ENCODE measurements at regions not wholly inside any gene's neighbourhood (a gene's known extent, or its start where the extent isn't known, plus 50 kb on each side); places are given as distances from the start of the nearest gene placed in this dataset.

DNA sequence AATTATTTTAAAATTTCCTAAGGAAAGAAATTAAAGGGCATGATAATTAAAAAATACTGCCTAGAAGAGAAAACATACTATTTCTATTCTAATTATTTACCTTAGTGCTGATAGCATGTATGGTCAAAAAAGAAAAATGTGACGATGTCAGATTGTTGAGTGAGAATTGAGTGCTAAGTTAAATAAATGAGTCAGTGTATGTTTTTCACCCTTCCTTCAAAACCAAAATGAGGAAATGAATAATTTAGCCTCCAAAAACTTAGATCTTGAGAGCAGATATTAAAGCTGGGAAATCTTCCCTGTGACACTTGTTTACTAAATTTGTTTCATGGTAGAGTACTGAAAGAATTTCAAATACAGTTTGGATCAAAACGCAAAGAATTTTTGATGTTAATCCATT, 58.6 kb upstream of the NYAP2 start:
- TF ChIP-seq, protein P1, sequence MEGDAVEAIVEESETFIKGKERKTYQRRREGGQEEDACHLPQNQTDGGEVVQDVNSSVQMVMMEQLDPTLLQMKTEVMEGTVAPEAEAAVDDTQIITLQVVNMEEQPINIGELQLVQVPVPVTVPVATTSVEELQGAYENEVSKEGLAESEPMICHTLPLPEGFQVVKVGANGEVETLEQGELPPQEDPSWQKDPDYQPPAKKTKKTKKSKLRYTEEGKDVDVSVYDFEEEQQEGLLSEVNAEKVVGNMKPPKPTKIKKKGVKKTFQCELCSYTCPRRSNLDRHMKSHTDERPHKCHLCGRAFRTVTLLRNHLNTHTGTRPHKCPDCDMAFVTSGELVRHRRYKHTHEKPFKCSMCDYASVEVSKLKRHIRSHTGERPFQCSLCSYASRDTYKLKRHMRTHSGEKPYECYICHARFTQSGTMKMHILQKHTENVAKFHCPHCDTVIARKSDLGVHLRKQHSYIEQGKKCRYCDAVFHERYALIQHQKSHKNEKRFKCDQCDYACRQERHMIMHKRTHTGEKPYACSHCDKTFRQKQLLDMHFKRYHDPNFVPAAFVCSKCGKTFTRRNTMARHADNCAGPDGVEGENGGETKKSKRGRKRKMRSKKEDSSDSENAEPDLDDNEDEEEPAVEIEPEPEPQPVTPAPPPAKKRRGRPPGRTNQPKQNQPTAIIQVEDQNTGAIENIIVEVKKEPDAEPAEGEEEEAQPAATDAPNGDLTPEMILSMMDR (IDR thresholded peaks at IDR 0.05): no peak
- no peak for TF ChIP-seq POLR2A (IDR thresholded peaks at IDR 0.05)

Data from adrenal gland (tissue), 5 donors.